HG02970 (cell line): ENCODE measurements at regions not wholly inside any gene's neighbourhood (a gene's known extent, or its start where the extent isn't known, plus 50 kb on each side); places are given as distances from the start of the nearest gene placed in this dataset.

Experiments used
- ATAC-seq: cut with Tn5 transposase; IDR thresholded peaks from one replicate; pipeline ENCODE4 v1.9.1; 2021; ENCODE audit warnings: mild to moderate bottlenecking, moderate library complexity, moderate number of reproducible peaks; ENCODE audit not compliant: unreplicated experiment, low FRiP score

- no peak for ATAC-seq
These were observed 193.6 kb upstream of the BANK1 start for GRCh38 chr4:101596781-101597552.

GRCh38 chr4:101594588-101594987 lies 195.9 kb upstream of the BANK1 start:
- ATAC-seq, result no peak

- ATAC-seq, result no peak
These were observed 196.9 kb upstream of the BANK1 start for GRCh38 chr4:101593666-101594065.

- no peak for ATAC-seq
These were observed 206.2 kb upstream of the BANK1 start for GRCh38 chr4:101584306-101584705.

- no peak for ATAC-seq
These were observed 215.8 kb upstream of the PPP3CA start for GRCh38 chr4:101563126-101563525.

GRCh38 chr4:101556842-101557241 lies 209.5 kb upstream of the PPP3CA start:
- no peak for ATAC-seq

- no peak for ATAC-seq
These were observed 208.1 kb upstream of the PPP3CA start for GRCh38 chr4:101555341-101555880.

GRCh38 chr4:101540336-101540735 lies 193.0 kb upstream of the PPP3CA start:
- no peak for ATAC-seq

GRCh38 chr4:101528526-101528925 lies 181.2 kb upstream of the PPP3CA start:
- no peak for ATAC-seq

- ATAC-seq, result peak; percentile 80
These were observed 179.9 kb upstream of the PPP3CA start for GRCh38 chr4:101527188-101527587.

- ATAC-seq, result no peak
These were observed 168.2 kb upstream of the PPP3CA start for GRCh38 chr4:101515566-101515965.

GRCh38 chr4:101515099-101515498 lies 167.8 kb upstream of the PPP3CA start:
- ATAC-seq, result no peak

- no peak for ATAC-seq
These were observed 165.1 kb upstream of the PPP3CA start for GRCh38 chr4:101512416-101512815.

GRCh38 chr4:101501421-101501820 lies 154.1 kb upstream of the PPP3CA start:
- ATAC-seq, result no peak

- no peak for ATAC-seq
These were observed 153.4 kb upstream of the PPP3CA start for GRCh38 chr4:101500742-101501141.

GRCh38 chr4:101475246-101475645 lies 127.9 kb upstream of the PPP3CA start:
- ATAC-seq, result no peak

- no peak for ATAC-seq
These were observed 123.9 kb upstream of the PPP3CA start for GRCh38 chr4:101471201-101471600.

GRCh38 chr4:101464596-101464995 lies 117.3 kb upstream of the PPP3CA start:
- no peak for ATAC-seq

GRCh38 chr4:101458914-101459313 lies 111.6 kb upstream of the PPP3CA start:
- ATAC-seq, result no peak

GRCh38 chr4:101458473-101458872 lies 111.1 kb upstream of the PPP3CA start:
- ATAC-seq, result no peak

GRCh38 chr4:101451086-101451485 lies 103.8 kb upstream of the PPP3CA start:
- no peak for ATAC-seq

- ATAC-seq, result no peak
These were observed 94.1 kb upstream of the PPP3CA start for GRCh38 chr4:101441446-101441845.
